HepG2 (cell line): ENCODE measurements at regions not wholly inside any gene's neighbourhood (a gene's known extent, or its start where the extent isn't known, plus 50 kb on each side); places are given as distances from the start of the nearest gene placed in this dataset.

Experiments
- AGO1 ChIP-seq: fragments of 200-400 bp; formaldehyde crosslinking; IDR thresholded peaks from 2 replicates; pipeline ENCODE4 v1.6.1; 2017; ENCODE audit warnings: mild to moderate bottlenecking, low read depth, low read length, moderate library complexity; ENCODE audit not compliant: poor library complexity, severe bottlenecking
- ARHGAP35 ChIP-seq: sonication (generic); formaldehyde crosslinking; IDR thresholded peaks from 2 replicates; pipeline ENCODE4 v1.9.0; 2022; ENCODE audit warnings: mild to moderate bottlenecking, inconsistent platforms, moderate library complexity, missing genetic modification reagents, borderline replicate concordance
- CCDC6 ChIP-seq: sonication (generic); formaldehyde crosslinking; IDR thresholded peaks from 2 replicates; pipeline ENCODE4 v1.8.1; 2022; ENCODE audit warnings: mild to moderate bottlenecking, missing genetic modification reagents, moderate library complexity
- DRAP1 ChIP-seq: IDR thresholded peaks from 2 replicates; pipeline ENCODE4 v1.6.1; 2016; ENCODE audit warnings: missing genetic modification reagents, missing compliant biosample characterization
- FOXJ3 ChIP-seq: sonication (generic); formaldehyde crosslinking; IDR thresholded peaks from 2 replicates; pipeline ENCODE4 v1.4.0; 2020; ENCODE audit warnings: missing genetic modification reagents, mild to moderate bottlenecking, borderline replicate concordance
- GFI1 ChIP-seq: sonication (generic); formaldehyde crosslinking; IDR thresholded peaks from 2 replicates; pipeline ENCODE4 v1.5.0; 2020; ENCODE audit warnings: missing genetic modification reagents, mild to moderate bottlenecking, borderline replicate concordance
- HMG20B ChIP-seq: conservative IDR thresholded peaks from 2 replicates; pipeline ENCODE4 v1.6.1; 2016; ENCODE audit warnings: missing genetic modification reagents, missing compliant biosample characterization
- MEIS1 ChIP-seq: sonication (generic); formaldehyde crosslinking; IDR thresholded peaks from 2 replicates; pipeline ENCODE4 v1.9.0; 2021; ENCODE audit warnings: mild to moderate bottlenecking, missing genetic modification reagents, moderate library complexity, borderline replicate concordance
- MIXL1 ChIP-seq: IDR thresholded peaks from 2 replicates; pipeline ENCODE4 v1.6.1; 2016
- MXD4 ChIP-seq: IDR thresholded peaks from 2 replicates; pipeline ENCODE4 v1.6.1; 2016; ENCODE audit warnings: mild to moderate bottlenecking, missing biosample characterization, missing genetic modification reagents
- NCOA5 ChIP-seq: sonication (generic); formaldehyde crosslinking; IDR thresholded peaks from 2 replicates; pipeline ENCODE4 v1.4.0; 2020; ENCODE audit warnings: missing genetic modification reagents
- RFXANK ChIP-seq: IDR thresholded peaks from 2 replicates; pipeline ENCODE4 v1.6.1; 2016
- SALL2 ChIP-seq: sonication (generic); formaldehyde crosslinking; IDR thresholded peaks from 2 replicates; pipeline ENCODE4 v1.8.1; 2023; ENCODE audit warnings: mild to moderate bottlenecking, missing genetic modification reagents, inconsistent platforms
- SP4 ChIP-seq: sonication (generic); formaldehyde crosslinking; IDR thresholded peaks from 2 replicates; pipeline ENCODE4 v1.8.1; 2023; ENCODE audit warnings: mild to moderate bottlenecking, missing genetic modification reagents
- SRF ChIP-seq: IDR thresholded peaks from 2 replicates; pipeline ENCODE4 v1.6.1; 2011; ENCODE audit warnings: mild to moderate bottlenecking, low read depth, low read length, moderate library complexity
- TARDBP ChIP-seq: sonication (generic); formaldehyde crosslinking; IDR thresholded peaks from 2 replicates; pipeline ENCODE4 v1.8.0; 2022; ENCODE audit warnings: mild to moderate bottlenecking, missing genetic modification reagents
- TFDP2 ChIP-seq: sonication (generic); formaldehyde crosslinking; IDR thresholded peaks from 2 replicates; pipeline ENCODE4 v1.4.0; 2020; ENCODE audit warnings: missing genetic modification reagents
- WIZ ChIP-seq: sonication (generic); formaldehyde crosslinking; IDR thresholded peaks from 2 replicates; pipeline ENCODE4 v1.5.1; 2020; ENCODE audit warnings: mild to moderate bottlenecking, missing genetic modification reagents
- ZBTB20 ChIP-seq: sonication (generic); formaldehyde crosslinking; IDR thresholded peaks from 2 replicates; pipeline ENCODE4 v1.8.1; 2023; ENCODE audit warnings: missing genetic modification reagents, low read depth, mild to moderate bottlenecking, borderline replicate concordance
- ZFP36L2 ChIP-seq: sonication (generic); formaldehyde crosslinking; IDR thresholded peaks from 2 replicates; pipeline ENCODE4 v1.4.0; 2020; ENCODE audit warnings: missing genetic modification reagents
- ZKSCAN5 ChIP-seq: sonication (generic); formaldehyde crosslinking; IDR thresholded peaks from 2 replicates; pipeline ENCODE4 v1.5.1; 2020; ENCODE audit warnings: mild to moderate bottlenecking, missing genetic modification reagents
- ZNF253 ChIP-seq: sonication (generic); formaldehyde crosslinking; IDR thresholded peaks from 2 replicates; pipeline ENCODE4 v1.8.0; 2022; ENCODE audit warnings: mild to moderate bottlenecking, missing genetic modification reagents, borderline replicate concordance
- ZNF264 ChIP-seq: sonication (generic); formaldehyde crosslinking; IDR thresholded peaks from 2 replicates; pipeline ENCODE4 v1.4.0; 2020; ENCODE audit warnings: missing genetic modification reagents
- ZNF34 ChIP-seq: sonication (generic); formaldehyde crosslinking; IDR thresholded peaks from 2 replicates; pipeline ENCODE4 v1.4.0; 2020; ENCODE audit warnings: mild to moderate bottlenecking, missing genetic modification reagents, borderline replicate concordance
- ZNF563 ChIP-seq: sonication (generic); formaldehyde crosslinking; IDR thresholded peaks from 2 replicates; pipeline ENCODE4 v1.8.0; 2022; ENCODE audit warnings: mild to moderate bottlenecking, moderate library complexity, missing genetic modification reagents
- ZNF674 ChIP-seq: sonication (generic); formaldehyde crosslinking; IDR thresholded peaks from 2 replicates; pipeline ENCODE4 v1.5.0; 2020; ENCODE audit warnings: low read depth, mild to moderate bottlenecking, missing genetic modification reagents
- ZNF772 ChIP-seq: sonication (generic); formaldehyde crosslinking; IDR thresholded peaks from 2 replicates; pipeline ENCODE4 v1.5.0; 2020; ENCODE audit warnings: mild to moderate bottlenecking, missing genetic modification reagents
- ZUFSP ChIP-seq: sonication (generic); formaldehyde crosslinking; IDR thresholded peaks from 2 replicates; pipeline ENCODE4 v1.9.0; 2021; ENCODE audit warnings: missing genetic modification reagents, mild to moderate bottlenecking, borderline replicate concordance

GRCh38 chr2:203650860-203651613, 55.4 kb upstream of the CD28 start (continued):
- no peak for TF ChIP-seq ZKSCAN5 (CRISPR knock-in tag)
- no peak for TF ChIP-seq AGO1
- TF ChIP-seq ZNF772 (CRISPR knock-in tag), result peak; percentile 81
- no peak for TF ChIP-seq SP4 (CRISPR knock-in tag)
- no peak for TF ChIP-seq CCDC6 (CRISPR knock-in tag)
- no peak for TF ChIP-seq HMG20B (CRISPR knock-in tag)
- TF ChIP-seq TARDBP (CRISPR knock-in tag), result peak; percentile 63; the same call in 1 of the 2 replicates
- no peak for TF ChIP-seq SALL2 (CRISPR knock-in tag)
- TF ChIP-seq NCOA5 (CRISPR knock-in tag), result no peak
- peak; percentile 88 for TF ChIP-seq FOXJ3 (CRISPR knock-in tag)
- no peak for TF ChIP-seq ARHGAP35 (CRISPR knock-in tag)
- TF ChIP-seq GFI1, result peak; percentile 73
- no peak for TF ChIP-seq ZUFSP
- peak; percentile 80 for TF ChIP-seq DRAP1 (CRISPR knock-in tag)
- peak; percentile 52; the same call in 1 of the 2 replicates for TF ChIP-seq ZNF264 (CRISPR knock-in tag)
- TF ChIP-seq SRF, result no peak
- TF ChIP-seq RFXANK (CRISPR knock-in tag), result no peak
- TF ChIP-seq WIZ (CRISPR knock-in tag), result no peak; the same call in 1 of the 2 replicates
- TF ChIP-seq ZNF563 (CRISPR knock-in tag), result peak; percentile 90
- no peak for TF ChIP-seq ZNF674 (CRISPR knock-in tag)
- no peak for TF ChIP-seq ZFP36L2 (CRISPR knock-in tag)
- TF ChIP-seq ZNF34 (CRISPR knock-in tag), result no peak; the same call in 1 of the 2 replicates
- peak; percentile 61; the same call in 1 of the 2 replicates for TF ChIP-seq MIXL1 (CRISPR knock-in tag)
- TF ChIP-seq TFDP2 (CRISPR knock-in tag), result peak; percentile 28; the same call in 1 of the 2 replicates
- no peak for TF ChIP-seq ZNF253
- peak; percentile 90; the same call in 1 of the 2 replicates for TF ChIP-seq MXD4 (CRISPR knock-in tag)
- TF ChIP-seq ZBTB20 (CRISPR knock-in tag), result no peak; the same call in 1 of the 2 replicates
- no peak for TF ChIP-seq MEIS1
